HCT116 (cell line): ENCODE measurements at regions not wholly inside any gene's neighbourhood (a gene's known extent, or its start where the extent isn't known, plus 50 kb on each side); places are given as distances from the start of the nearest gene placed in this dataset.

Experiments
- ATAC-seq: fragments of 200-7000 bp; cut with Tn5 transposase; 2 replicates; pipeline ENCODE4 v1.9.1; 2020; ENCODE audit warnings: mild to moderate bottlenecking, moderate library complexity
- BruUV-seq: library from RNA; stranded (reverse); fragments of 400-500 nt; replicated peaks from 2 replicates; lab custom pipeline; 2021; lab: Mats Ljungman, UMichigan
- CTCF ChIA-PET: fragments of 300-600 bp; sonication (Branson Sonifier 250); formaldehyde crosslinking; loops from one replicate; lab custom pipeline; 2021; ENCODE audit warnings: antibody characterized with exemption; lab: Charles Lee
- POLR2A ChIA-PET: fragments of 300-600, 350-600 bp; sonication (Branson Sonifier 250); formaldehyde crosslinking; loops from one replicate; lab custom pipeline; 2021; ENCODE audit warnings: antibody characterized with exemption; lab: Charles Lee
- RAD21 ChIA-PET, 2 experiments: fragments of 300-600 bp; sonication (Branson Sonifier 250); formaldehyde crosslinking; loops; one replicate each; lab custom pipeline; 2023; ENCODE audit warnings: low total read pairs in 2 of 2; ENCODE audit not compliant: uncharacterized antibody in 2 of 2, unreplicated experiment in 2 of 2, low non-redundant PET in 1 of 2; lab: Charles Lee
- DNase-seq: peaks from one replicate; pipeline ENCODE4 v3.0.0-alpha.2; 2010; ENCODE audit warnings: low read depth, low spot score
- H2AFZ ChIP-seq: fragments of 200-600 bp; shearing (Covaris generic), sonication (generic); 2 replicates; pipeline ENCODE4 v1.6.1; 2017; ENCODE audit warnings: low read depth, mixed run types, mixed read lengths, antibody characterized with exemption, low read length; ENCODE audit not compliant: poor library complexity, severe bottlenecking
- H3K27ac ChIP-seq: 2 replicates; pipeline ENCODE4 v1.5.1; 2012; ENCODE audit warnings: low read depth, low read length
- H3K27me3 ChIP-seq: fragments of 200-600 bp; sonication (generic); 2 replicates; pipeline ENCODE4 v1.6.1; 2016; ENCODE audit warnings: mixed run types, low read length, mixed read lengths; ENCODE audit not compliant: insufficient read depth
- H3K36me3 ChIP-seq, 2 experiments: fragments of 200-500 bp in 1 of 2; fragments of 200-600 bp in 1 of 2; sonication (Bioruptor generic) in 1 of 2; sonication (generic) in 1 of 2; 2 replicates each; pipeline versions ENCODE4 v1.5.1 to v1.6.1; 2014 to 2016; ENCODE audit warnings: low read length in 2 of 2, inconsistent platforms in 1 of 2, mixed read lengths in 1 of 2, mixed run types in 1 of 2; ENCODE audit not compliant: insufficient read depth in 2 of 2, control insufficient read depth in 1 of 2
- H3K4me1 ChIP-seq, 2 experiments: fragments of 200-600 bp in 1 of 2; sonication (generic) in 1 of 2; 2 replicates each; pipeline versions ENCODE4 v1.5.1 to v1.6.1; 2012 to 2017; ENCODE audit warnings: low read length in 2 of 2, inconsistent platforms in 1 of 2, mild to moderate bottlenecking in 1 of 2, mixed read lengths in 1 of 2, mixed run types in 1 of 2, moderate library complexity in 1 of 2; ENCODE audit not compliant: insufficient read depth in 2 of 2, control insufficient read depth in 1 of 2
- H3K4me2 ChIP-seq: fragments of 200-600 bp; sonication (generic); 2 replicates; pipeline ENCODE4 v1.6.1; 2017; ENCODE audit warnings: mixed run types, low read length, mixed read lengths
- H3K4me3 ChIP-seq, 2 experiments: fragments of 200-600 bp in 1 of 2; sonication (generic) in 1 of 2; replicated peaks in 1 of 2; 2 replicates each; pipeline ENCODE4 v1.5.1; 2011 to 2016; ENCODE audit warnings: low read length in 2 of 2, control low read depth in 1 of 2, low read depth in 1 of 2, mild to moderate bottlenecking in 1 of 2, mixed read lengths in 1 of 2, mixed run types in 1 of 2
- H3K79me2 ChIP-seq: fragments of 200-600 bp; sonication (generic); 2 replicates; pipeline ENCODE4 v1.6.1; 2017; ENCODE audit warnings: mild to moderate bottlenecking, mixed run types, low read length, moderate library complexity, mixed read lengths; ENCODE audit not compliant: insufficient read depth
- H3K9ac ChIP-seq: fragments of 200-600 bp; sonication (generic); 2 replicates; pipeline ENCODE4 v1.6.1; 2016; ENCODE audit warnings: low read length, mixed read lengths
- H3K9me2 ChIP-seq: fragments of 200-600 bp; sonication (generic), shearing (Covaris generic); 2 replicates; pipeline ENCODE4 v1.6.1; 2017; ENCODE audit warnings: mixed run types, mild to moderate bottlenecking, moderate library complexity; ENCODE audit not compliant: insufficient read depth
- H3K9me3 ChIP-seq, 2 experiments: fragments of 200-500 bp in 1 of 2; fragments of 200-600 bp in 1 of 2; sonication (Bioruptor generic) in 1 of 2; sonication (generic) in 1 of 2; 2 replicates each; pipeline ENCODE4 v1.6.1; 2014 to 2017; ENCODE audit warnings: low read length in 2 of 2, mixed read lengths in 2 of 2, inconsistent platforms in 1 of 2, low read depth in 1 of 2, mild to moderate bottlenecking in 1 of 2, mixed run types in 1 of 2, moderate library complexity in 1 of 2; ENCODE audit not compliant: control insufficient read depth in 1 of 2, insufficient read depth in 1 of 2
- H4K20me1 ChIP-seq: fragments of 200-600 bp; sonication (generic), shearing (Covaris generic); 2 replicates; pipeline ENCODE4 v1.6.1; 2017; ENCODE audit warnings: mixed run types, mild to moderate bottlenecking, moderate library complexity; ENCODE audit not compliant: insufficient read depth
- ATF3 ChIP-seq: IDR thresholded peaks from 2 replicates; pipeline ENCODE4 v1.6.1; 2012
- CEBPB ChIP-seq: IDR thresholded peaks from 2 replicates; pipeline ENCODE4 v1.6.1; 2012; ENCODE audit warnings: low read depth
- CTCF ChIP-seq, 3 experiments: fragments of 200-600 bp in 1 of 3; sonication (generic) in 1 of 3; IDR thresholded peaks in 2 of 3; conservative IDR thresholded peaks in 1 of 3; 2 replicates each; pipeline ENCODE4 v1.5.1; 2012 to 2017; ENCODE audit warnings: low read depth in 2 of 3, low read length in 2 of 3, antibody characterized with exemption in 1 of 3, borderline replicate concordance in 1 of 3, control low read depth in 1 of 3, mild to moderate bottlenecking in 1 of 3, mixed read lengths in 1 of 3, mixed run types in 1 of 3, moderate library complexity in 1 of 3; ENCODE audit not compliant: insufficient read depth in 1 of 3
- EGR1 ChIP-seq: IDR thresholded peaks from 2 replicates; pipeline ENCODE4 v1.6.1; 2012; ENCODE audit warnings: low read depth
- ELF1 ChIP-seq: IDR thresholded peaks from 2 replicates; pipeline ENCODE4 v1.6.1; 2012; ENCODE audit warnings: low read depth, borderline replicate concordance
- EZH2 ChIP-seq: fragments of 200-600 bp; sonication (generic); IDR thresholded peaks from 2 replicates; pipeline ENCODE4 v1.6.1; 2017; ENCODE audit warnings: antibody characterized with exemption, mixed run types
- FOSL1 ChIP-seq: IDR thresholded peaks from 2 replicates; pipeline ENCODE4 v1.6.1; 2012; ENCODE audit warnings: low read depth
- JUND ChIP-seq: IDR thresholded peaks from 2 replicates; pipeline ENCODE4 v1.6.1; 2012
- MAX ChIP-seq: IDR thresholded peaks from 2 replicates; pipeline ENCODE4 v1.6.1; 2012
- POLR2AphosphoS5 ChIP-seq: IDR thresholded peaks from 2 replicates; pipeline ENCODE4 v1.6.1; 2011; ENCODE audit warnings: mild to moderate bottlenecking, low read depth, low read length, moderate library complexity
- REST ChIP-seq: IDR thresholded peaks from 2 replicates; pipeline ENCODE4 v1.6.1; 2012; ENCODE audit warnings: low read depth
- SIN3A ChIP-seq: IDR thresholded peaks from 2 replicates; pipeline ENCODE4 v1.6.1; 2012; ENCODE audit warnings: low read depth
- SP1 ChIP-seq: IDR thresholded peaks from 2 replicates; pipeline ENCODE4 v1.6.1; 2012; ENCODE audit warnings: low read depth
- SRF ChIP-seq: IDR thresholded peaks from 2 replicates; pipeline ENCODE4 v1.6.1; 2012; ENCODE audit warnings: low read depth
- TCF7L2 ChIP-seq: IDR thresholded peaks from 2 replicates; pipeline ENCODE4 v1.7.0; 2011; ENCODE audit warnings: borderline replicate concordance, inconsistent platforms; ENCODE audit not compliant: insufficient read depth, insufficient read length; ENCODE audit errors: extremely low read depth
- ZBTB33 ChIP-seq: IDR thresholded peaks from 2 replicates; pipeline ENCODE4 v1.6.1; 2011; ENCODE audit warnings: mild to moderate bottlenecking, low read length, moderate library complexity; ENCODE audit not compliant: insufficient replicate concordance; ENCODE audit errors: extremely low read depth
- ZNF274 ChIP-seq: fragments of 200-500 bp; sonication (Bioruptor generic); IDR thresholded peaks from 2 replicates; pipeline ENCODE4 v1.6.1; 2014; ENCODE audit warnings: mild to moderate bottlenecking, low read depth, low read length, inconsistent platforms
- intact Hi-C: fragments of 100-400 bp; cut with micrococcal nuclease; formaldehyde crosslinking; loops from 2 replicates; pipeline ENCODE4 v1.10.0; 2022

GRCh38 chr4:29104694-29105093 lies 1615.5 kb upstream of the PCDH7 start:
- no peak overlapping the region for H3K4me3 ChIP-seq
- H3K9me2 ChIP-seq = no peaks in the 10 kb centered on the region
- no TSS peak for BruUV-seq
- H3K79me2 ChIP-seq = no peaks in the 10 kb centered on the region
- RAD21 ChIA-PET = no interaction called here
- no peak overlapping the region for H2AFZ ChIP-seq
- H3K36me3 ChIP-seq = no peaks in the 10 kb centered on the region
- no peaks in the 10 kb centered on the region for H3K4me1 ChIP-seq
- no peak overlapping the region for H3K9ac ChIP-seq
- no peaks in the 10 kb centered on the region for H3K27me3 ChIP-seq
- intact Hi-C loops = no loop called here
- ATAC-seq (no peak), DNase-seq (no peak)
- CTCF ChIA-PET = no interaction called here
- H4K20me1 ChIP-seq = no peaks in the 10 kb centered on the region
- no peaks in the 10 kb centered on the region for H3K9me3 ChIP-seq
- H3K27ac ChIP-seq = no peak overlapping the region
- POLR2A ChIA-PET = no interaction called here
- no peak for TF ChIP-seq POLR2AphosphoS5
- no peak for TF ChIP-seq REST
- no peak for TF ChIP-seq SIN3A
- no peak for TF ChIP-seq SP1
- no peak for TF ChIP-seq ATF3
- TF ChIP-seq MAX = no peak
- no peak for TF ChIP-seq ELF1
- no peak for TF ChIP-seq TCF7L2
- TF ChIP-seq FOSL1 = no peak
- no peak for TF ChIP-seq ZNF274
- TF ChIP-seq JUND = no peak
- no peak for TF ChIP-seq EZH2
- no peak for TF ChIP-seq SRF
- no peak for TF ChIP-seq CTCF (IDR thresholded peaks at IDR 0.05 in 2 of 3, conservative IDR thresholded peaks at IDR 0.05 in 1 of 3; ENCODE audit: borderline replicate concordance in 1 of 3, insufficient read depth in 1 of 3, low read depth in 2 of 3, low read length in 2 of 3)
- TF ChIP-seq EGR1 = no peak
- no peak for TF ChIP-seq CEBPB
- TF ChIP-seq ZBTB33 = no peak
- H3K4me2 ChIP-seq = no peak overlapping the region
